Breast epithelium (tissue), 4 donors: ENCODE measurements at regions not wholly inside any gene's neighbourhood (a gene's known extent, or its start where the extent isn't known, plus 50 kb on each side); places are given as distances from the start of the nearest gene placed in this dataset.

Source experiments
- DNase-seq, 2 donors: peaks; one replicate each; pipeline ENCODE4 v3.0.0-alpha.2; 2019; ENCODE audit warnings: low spot score in 2 of 2
- H3K27ac ChIP-seq, 2 donors: fragments of 200-600 bp; sonication (generic) in 1 of 2; one replicate each; pipeline ENCODE4 v1.5.1; 2016 to 2019; ENCODE audit warnings: mild to moderate bottlenecking in 1 of 2
- H3K27me3 ChIP-seq, 2 donors: fragments of 200-600 bp; sonication (generic) in 1 of 2; one replicate each; pipeline versions ENCODE4 v1.5.1 to v1.6.0; 2017 to 2019; ENCODE audit warnings: control low read depth in 1 of 2, mild to moderate bottlenecking in 1 of 2
- H3K36me3 ChIP-seq: fragments of 200-600 bp; one replicate; pipeline ENCODE4 v1.5.1; 2019
- H3K4me1 ChIP-seq, 2 donors: fragments of 200-600 bp; sonication (generic); one replicate each; pipeline ENCODE4 v1.5.1; 2016 to 2019; ENCODE audit warnings: control low read depth in 1 of 2
- H3K4me3 ChIP-seq, 3 donors: fragments of 200-600 bp; sonication (generic); 1 replicate in 2 of 3; 2 replicates in 1 of 3; pipeline ENCODE4 v1.5.1; 2016 to 2019; ENCODE audit warnings: mild to moderate bottlenecking in 3 of 3, moderate library complexity in 2 of 3
- H3K9me3 ChIP-seq, 2 donors: fragments of 200-600 bp; sonication (generic) in 1 of 2; one replicate each; pipeline ENCODE4 v1.5.1; 2016 to 2019; ENCODE audit warnings: control low read depth in 1 of 2
- POLR2A ChIP-seq: fragments of 450-650 bp; IDR thresholded peaks from one replicate; pipeline ENCODE4 v1.6.1; 2016; ENCODE audit warnings: antibody characterized with exemption, mild to moderate bottlenecking, moderate library complexity
- POLR2AphosphoS5 ChIP-seq, 3 donors: sonication (generic); formaldehyde crosslinking; IDR thresholded peaks; one replicate each; pipeline ENCODE4 v1.6.1; 2017; ENCODE audit warnings: antibody characterized with exemption in 3 of 3
- intact Hi-C: fragments of 100-400 bp; cut with DNase I; formaldehyde crosslinking; loops from one replicate; pipeline ENCODE4 v1.15.1; 2023; ENCODE audit warnings: low total_unique reads
- TF ChIP-seq, protein P1 (sequence below), 3 donors: fragments of 450-650 bp; IDR thresholded peaks; one replicate each; pipeline ENCODE4 v1.5.1; 2016 to 2017; ENCODE audit warnings: antibody characterized with exemption in 3 of 3, mild to moderate bottlenecking in 3 of 3, moderate library complexity in 3 of 3

DNA sequence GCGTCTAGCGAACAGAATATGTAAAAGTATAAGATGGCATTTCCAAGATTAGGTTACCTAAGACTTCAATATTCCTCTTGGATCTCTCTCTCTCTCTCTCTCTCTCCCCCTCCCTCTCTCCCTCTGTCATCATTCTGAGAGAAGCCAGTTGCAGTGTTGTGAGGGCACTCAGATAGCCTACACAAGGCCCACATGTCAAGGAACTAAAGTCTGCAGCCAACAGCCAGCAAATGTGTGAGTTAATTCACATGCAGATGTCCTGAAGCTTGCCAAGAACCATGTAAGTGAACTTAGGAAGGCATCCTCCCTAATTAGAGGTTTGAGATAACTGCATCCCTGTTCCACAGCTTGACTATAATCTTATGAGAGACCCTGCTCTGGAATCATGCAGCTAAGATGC is 822.9 kb upstream of the PRR20A start:
- no peak for DNase-seq
- H3K36me3 ChIP-seq: no peaks in the 10 kb centered on the region
- no peaks in the 10 kb centered on the region for H3K9me3 ChIP-seq
- no peaks in the 10 kb centered on the region for H3K27me3 ChIP-seq
- no peak for TF ChIP-seq POLR2AphosphoS5 (IDR thresholded peaks at IDR 0.05)
- TF ChIP-seq, protein P1, sequence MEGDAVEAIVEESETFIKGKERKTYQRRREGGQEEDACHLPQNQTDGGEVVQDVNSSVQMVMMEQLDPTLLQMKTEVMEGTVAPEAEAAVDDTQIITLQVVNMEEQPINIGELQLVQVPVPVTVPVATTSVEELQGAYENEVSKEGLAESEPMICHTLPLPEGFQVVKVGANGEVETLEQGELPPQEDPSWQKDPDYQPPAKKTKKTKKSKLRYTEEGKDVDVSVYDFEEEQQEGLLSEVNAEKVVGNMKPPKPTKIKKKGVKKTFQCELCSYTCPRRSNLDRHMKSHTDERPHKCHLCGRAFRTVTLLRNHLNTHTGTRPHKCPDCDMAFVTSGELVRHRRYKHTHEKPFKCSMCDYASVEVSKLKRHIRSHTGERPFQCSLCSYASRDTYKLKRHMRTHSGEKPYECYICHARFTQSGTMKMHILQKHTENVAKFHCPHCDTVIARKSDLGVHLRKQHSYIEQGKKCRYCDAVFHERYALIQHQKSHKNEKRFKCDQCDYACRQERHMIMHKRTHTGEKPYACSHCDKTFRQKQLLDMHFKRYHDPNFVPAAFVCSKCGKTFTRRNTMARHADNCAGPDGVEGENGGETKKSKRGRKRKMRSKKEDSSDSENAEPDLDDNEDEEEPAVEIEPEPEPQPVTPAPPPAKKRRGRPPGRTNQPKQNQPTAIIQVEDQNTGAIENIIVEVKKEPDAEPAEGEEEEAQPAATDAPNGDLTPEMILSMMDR (IDR thresholded peaks at IDR 0.05): no peak
- TF ChIP-seq POLR2A: no peak
- H3K4me1 ChIP-seq: no peaks in the 10 kb centered on the region
- no peak overlapping the region for H3K4me3 ChIP-seq
- intact Hi-C loops: no loop called here
- no peak overlapping the region for H3K27ac ChIP-seq

DNA sequence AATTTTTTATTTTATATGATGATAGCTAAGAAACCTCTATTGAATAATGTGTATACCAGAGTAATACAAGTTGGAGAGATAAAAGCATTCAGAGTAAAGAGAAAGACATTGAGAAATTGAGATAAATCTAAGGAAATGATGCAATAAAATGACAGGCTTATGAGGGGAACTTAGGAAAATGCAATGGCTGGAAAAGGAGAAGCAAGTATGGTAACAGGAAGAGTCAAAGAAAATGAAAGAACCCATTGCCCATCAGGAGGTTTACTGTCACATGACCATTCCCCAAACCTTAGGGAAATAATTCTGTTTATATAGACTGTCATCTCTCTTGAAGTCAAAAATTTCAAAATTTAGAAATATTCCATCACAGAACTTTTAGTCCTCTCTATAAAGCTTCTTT is 808.0 kb upstream of the PRR20A start:
- intact Hi-C loops: no loop called here
- no peak overlapping the region for H3K4me3 ChIP-seq
- TF ChIP-seq, protein P1 (IDR thresholded peaks at IDR 0.05): no peak
- TF ChIP-seq POLR2AphosphoS5 (IDR thresholded peaks at IDR 0.05) (no peak), POLR2A (no peak)
- DNase-seq: no peak
- H3K27ac ChIP-seq: no peak overlapping the region
- no peaks in the 10 kb centered on the region for H3K9me3 ChIP-seq
- no peaks in the 10 kb centered on the region for H3K36me3 ChIP-seq
- no peaks in the 10 kb centered on the region for H3K27me3 ChIP-seq
- H3K4me1 ChIP-seq: no peaks in the 10 kb centered on the region

DNA sequence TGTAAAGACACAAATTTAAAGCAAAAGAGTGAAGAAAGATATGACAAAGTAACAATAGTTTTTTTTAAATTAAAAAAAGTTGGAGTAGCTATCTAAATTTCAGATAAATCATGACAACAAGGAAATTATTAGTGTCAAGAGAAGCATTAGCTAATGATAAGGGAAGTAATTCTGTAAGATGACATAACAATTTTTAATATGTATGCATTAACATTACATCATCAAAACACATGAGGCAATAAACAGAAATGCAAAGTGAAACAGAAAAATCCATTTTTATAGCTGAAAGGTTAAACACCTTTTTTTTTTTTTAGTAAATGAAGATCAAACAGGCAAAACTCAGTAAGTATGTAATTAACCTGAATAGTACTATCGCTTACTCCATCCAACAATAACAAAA is 804.9 kb upstream of the PRR20A start:
- Histone ChIP-seq H3K4me3 (no peak overlapping the region), H3K27me3 (no peaks in the 10 kb centered on the region), H3K9me3 (no peaks in the 10 kb centered on the region), H3K4me1 (no peaks in the 10 kb centered on the region), H3K27ac (no peak overlapping the region), H3K36me3 (no peaks in the 10 kb centered on the region)
- DNase-seq: no peak
- intact Hi-C loops: no loop called here
- TF ChIP-seq POLR2AphosphoS5 (IDR thresholded peaks at IDR 0.05): no peak
- no peak for TF ChIP-seq POLR2A
- TF ChIP-seq, protein P1 (IDR thresholded peaks at IDR 0.05): no peak

DNA sequence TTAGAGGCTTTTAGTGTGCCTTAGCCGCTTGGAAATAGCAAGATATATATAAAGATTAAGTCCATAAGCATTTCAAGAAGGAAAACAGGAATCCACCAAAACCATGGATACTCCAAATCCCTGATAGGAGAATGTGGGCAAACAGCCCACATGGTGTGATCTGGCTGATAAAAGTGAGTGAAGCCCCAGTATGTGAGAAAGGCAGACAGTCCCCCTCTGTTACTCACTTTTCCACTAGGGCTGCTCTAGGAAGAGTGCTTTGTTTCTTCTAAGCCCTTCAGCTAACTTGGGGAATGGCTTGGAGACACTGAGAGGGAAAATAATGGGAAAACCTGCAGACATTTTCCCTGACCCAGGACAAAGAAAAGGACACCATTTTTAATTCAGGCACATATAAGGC is 802.3 kb upstream of the PRR20A start:
- Histone ChIP-seq H3K36me3 (no peaks in the 10 kb centered on the region), H3K27ac (no peak overlapping the region), H3K9me3 (no peaks in the 10 kb centered on the region), H3K4me3 (no peak overlapping the region), H3K27me3 (no peaks in the 10 kb centered on the region), H3K4me1 (no peaks in the 10 kb centered on the region)
- intact Hi-C loops: no loop called here
- no peak for DNase-seq
- TF ChIP-seq POLR2A (no peak), POLR2AphosphoS5 (IDR thresholded peaks at IDR 0.05) (no peak)
- TF ChIP-seq, protein P1 (IDR thresholded peaks at IDR 0.05): no peak

DNA sequence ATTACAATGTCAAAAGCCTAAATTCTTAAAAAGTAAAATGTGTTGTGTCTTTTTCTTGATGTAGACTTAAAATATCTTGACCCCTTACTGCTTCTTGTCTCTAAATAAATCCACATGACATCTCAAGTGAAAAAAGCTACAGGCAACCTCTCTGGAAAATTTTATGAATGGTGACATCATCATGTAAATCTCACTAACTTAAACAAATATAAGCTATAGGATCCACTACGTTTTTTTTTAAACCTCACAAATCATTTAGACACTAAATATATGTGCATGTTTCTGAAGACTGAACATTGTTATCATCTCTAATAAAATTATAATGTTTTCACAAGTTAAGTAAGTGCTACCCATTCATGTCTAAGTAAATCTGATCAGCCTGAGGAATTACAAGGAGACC is 793.7 kb upstream of the PRR20A start:
- no peaks in the 10 kb centered on the region for H3K36me3 ChIP-seq
- H3K9me3 ChIP-seq: no peaks in the 10 kb centered on the region
- H3K4me3 ChIP-seq: no peak overlapping the region
- no peak overlapping the region for H3K27ac ChIP-seq
- no peak for TF ChIP-seq POLR2AphosphoS5 (IDR thresholded peaks at IDR 0.05)
- TF ChIP-seq, protein P1 (IDR thresholded peaks at IDR 0.05): no peak
- no peak for TF ChIP-seq POLR2A
- DNase-seq: no peak
- no peaks in the 10 kb centered on the region for H3K4me1 ChIP-seq
- H3K27me3 ChIP-seq: no peaks in the 10 kb centered on the region
- intact Hi-C loops: no loop called here
